ENCODE measurements at regions not wholly inside any gene's neighbourhood (a gene's known extent, or its start where the extent isn't known, plus 50 kb on each side); places are given as distances from the start of the nearest gene placed in this dataset.

- Mint-ChIP-seq H3K9me3 (no peaks in the 10 kb centered on the region; a peak in 1 of 5 replicates), H3K4me3 (no peak overlapping the region), H3K27me3 (ENCODE audit: low read depth) (no peaks in the 10 kb centered on the region), H3K36me3 (ENCODE audit: insufficient read depth in 1 of 3, low read depth in 3 of 3) (no peaks in the 10 kb centered on the region), H3K4me1 (no peaks in the 10 kb centered on the region), H3K27ac (no peak overlapping the region)
- H2AFZ ChIP-seq (ENCODE audit: low read length), result no peak overlapping the region
- no peak for DNase-seq
- H4K5ac ChIP-seq (ENCODE audit: insufficient read length, low read depth, low read length), result no peak overlapping the region
- no peak overlapping the region for H4K8ac ChIP-seq (replicated peaks; ENCODE audit: insufficient read length, low read depth, low read length)
- no peaks in the 10 kb centered on the region for H3K9me3 ChIP-seq (ENCODE audit: control insufficient read depth, low read depth, low read length)
- H3K27ac ChIP-seq (ENCODE audit: insufficient read length, low read depth, low read length), result no peak overlapping the region
- no peak overlapping the region for H3T11ph ChIP-seq (ENCODE audit: low read length)
- no peak overlapping the region for H2BK120ac ChIP-seq (ENCODE audit: low read depth, low read length, poor library complexity, severe bottlenecking)
- no peak overlapping the region for H2AK5ac ChIP-seq (ENCODE audit: insufficient read length, low read length)
- no peaks in the 10 kb centered on the region for H3K79me1 ChIP-seq (ENCODE audit: insufficient read depth, low read depth, low read length, poor library complexity, severe bottlenecking)
- no peak overlapping the region for H2BK12ac ChIP-seq (ENCODE audit: insufficient read length, low read depth, low read length)
- no peak overlapping the region for H2BK5ac ChIP-seq (ENCODE audit: insufficient read length, low read length)
- H3K56ac ChIP-seq (ENCODE audit: insufficient read length, low read depth, low read length), result no peak overlapping the region
- no peak overlapping the region for H4K91ac ChIP-seq (ENCODE audit: insufficient read length, low read depth, low read length)
- H2BK15ac ChIP-seq (ENCODE audit: low read depth, low read length), result no peak overlapping the region
- no peak overlapping the region for H3K14ac ChIP-seq (ENCODE audit: insufficient read depth, low read length)
- no peaks in the 10 kb centered on the region for H3K23me2 ChIP-seq (ENCODE audit: insufficient read length, low read depth, low read length, poor library complexity, severe bottlenecking)
- H3K27me3 ChIP-seq (ENCODE audit: insufficient read depth, low read length), result no peaks in the 10 kb centered on the region
- H3K9ac ChIP-seq (ENCODE audit: extremely low read depth, insufficient read length, low read length), result no peak overlapping the region
- no peak overlapping the region for H2BK20ac ChIP-seq (ENCODE audit: low read depth, low read length, poor library complexity, severe bottlenecking)
- H3K4me2 ChIP-seq (ENCODE audit: insufficient read depth, insufficient read length, low read length), result no peak overlapping the region
- H3K23ac ChIP-seq (ENCODE audit: insufficient read length, low read depth, low read length), result no peak overlapping the region
- H4K20me1 ChIP-seq (ENCODE audit: control insufficient read depth, insufficient read depth, insufficient read length), result no peaks in the 10 kb centered on the region
- H3K4ac ChIP-seq (ENCODE audit: low read depth, low read length), result no peak overlapping the region
- WGBS (ENCODE audit: extremely low coverage, insufficient read length, low lambda C conversion rate), result no CpG with 5 or more reads among the region's 3 CpGs
- TF ChIP-seq CTCF (conservative IDR thresholded peaks at IDR 0.05), result no peak
- H3K4me1 ChIP-seq (ENCODE audit: insufficient read depth, low read length), result no peaks in the 10 kb centered on the region
- no peaks in the 10 kb centered on the region for H3K79me2 ChIP-seq (ENCODE audit: insufficient read depth, low read length)
- no peak overlapping the region for H3K18ac ChIP-seq (ENCODE audit: insufficient read length, low read depth, low read length)
These were observed 157.2 kb upstream of the EMCN start for GRCh38 chr4:100674976-100675375.

All from H9 (cell line).